MM.1S (cell line): ENCODE measurements at regions not wholly inside any gene's neighbourhood (a gene's known extent, or its start where the extent isn't known, plus 50 kb on each side); places are given as distances from the start of the nearest gene placed in this dataset.

Experiments used
- CTCF ChIP-seq: fragments of 300-600 bp; sonication (generic); IDR thresholded peaks from 2 replicates; pipeline ENCODE4 v1.5.1; 2016; ENCODE audit warnings: antibody characterized with exemption, low read length, mixed read lengths
- EZH2 ChIP-seq: fragments of 300-600 bp; sonication (generic); optimal IDR thresholded peaks from 2 replicates; pipeline ENCODE3; 2017; ENCODE audit warnings: low read depth, mild to moderate bottlenecking, antibody characterized with exemption, low read length, mixed read lengths

GRCh38 chr7:23942032-23942431 is 232.0 kb downstream of the STK31 start:
- TF ChIP-seq EZH2 (no peak), CTCF (no peak)
